ENCODE measurements at regions not wholly inside any gene's neighbourhood (a gene's known extent, or its start where the extent isn't known, plus 50 kb on each side); places are given as distances from the start of the nearest gene placed in this dataset.
"Not testable (repeated sequence)": the region's sequence is repeated elsewhere in the genome, so short reads cannot be mapped to it uniquely, and the experiment has no call there.

- ATAC-seq (ENCODE audit: insufficient read depth, low FRiP score) (no peak), DNase-seq (no peak)
- Histone ChIP-seq H3K4me1 (ENCODE audit: control insufficient read depth in 5 of 5, insufficient read depth in 5 of 5, low read length in 5 of 5) (no peaks in the 10 kb centered on the region), H3K27ac (ENCODE audit: low read depth in 1 of 2, low read length in 1 of 2) (no peak overlapping the region), H3K27me3 (ENCODE audit: control insufficient read depth in 3 of 3, insufficient read depth in 3 of 3, low read length in 2 of 3) (no peaks in the 10 kb centered on the region), H3K9me3 (ENCODE audit: control insufficient read depth in 4 of 4, insufficient read depth in 3 of 4, low read length in 3 of 4) (peaks cover 0 to 3% (median 0%) of the 10 kb centered on the region in 4 donors), H3K4me3 (no peak overlapping the region), H3K36me3 (ENCODE audit: control insufficient read depth in 4 of 4, insufficient read depth in 4 of 4, low read length in 4 of 4) (no peaks in the 10 kb centered on the region), H3K9ac (ENCODE audit: insufficient read depth in 1 of 2, low read length in 2 of 2) (no peak overlapping the region)
- TF ChIP-seq CTCF (IDR thresholded peaks at IDR 0.05; ENCODE audit: control extremely low read depth, extremely low read depth) = no peak
- WGBS, 2 donors = 85 to 89% methylated on average over 2 of the region's 2 CpGs
Observed at GRCh38 chr5:136816327-136816726, 451.0 kb upstream of the TRPC7 start.

GRCh38 chr5:136814619-136815378 is 449.5 kb upstream of the TRPC7 start:
- H3K36me3 ChIP-seq (ENCODE audit: control insufficient read depth in 4 of 4, insufficient read depth in 4 of 4, low read length in 4 of 4) = no peaks in the 10 kb centered on the region
- 76 to 84% methylated on average over 11 of the region's 11 CpGs for WGBS, 2 donors
- no peak for ATAC-seq (ENCODE audit: insufficient read depth, low FRiP score)

GRCh38 chr5:136812270-136812669 is 446.9 kb upstream of the TRPC7 start:
- 70 to 76% methylated on average over 2 of the region's 2 CpGs for WGBS, 2 donors
- H3K4me3 ChIP-seq = not testable (repeated sequence)

More at GRCh38 chr5:136814619-136815378, 449.5 kb upstream of the TRPC7 start:
- peak in 1 of 3 donors; percentile 13 for DNase-seq
- peaks cover 0 to 3% (median 0%) of the 10 kb centered on the region in 4 donors for H3K9me3 ChIP-seq (ENCODE audit: control insufficient read depth in 4 of 4, insufficient read depth in 3 of 4, low read length in 3 of 4)
- peaks cover 0 to 6% (median 0%) of the 10 kb centered on the region in 5 donors for H3K4me1 ChIP-seq (ENCODE audit: control insufficient read depth in 5 of 5, insufficient read depth in 5 of 5, low read length in 5 of 5)
- H3K9ac ChIP-seq (ENCODE audit: insufficient read depth in 1 of 2, low read length in 2 of 2) = no peak overlapping the region
- no peak overlapping the region for H3K4me3 ChIP-seq
- no peaks in the 10 kb centered on the region for H3K27me3 ChIP-seq (ENCODE audit: control insufficient read depth in 3 of 3, insufficient read depth in 3 of 3, low read length in 2 of 3)
- no peak for TF ChIP-seq CTCF (IDR thresholded peaks at IDR 0.05; ENCODE audit: control extremely low read depth, extremely low read depth)
- H3K27ac ChIP-seq (ENCODE audit: low read depth in 1 of 2, low read length in 1 of 2) = no peak overlapping the region

GRCh38 chr5:136811551-136811950 is 446.2 kb upstream of the TRPC7 start:
- no peak overlapping the region for H3K9ac ChIP-seq (ENCODE audit: insufficient read depth in 1 of 2, low read length in 2 of 2)
- WGBS, 2 donors = 77 to 90% methylated on average over 2 of the region's 2 CpGs
- peaks cover 0 to 6% (median 0%) of the 10 kb centered on the region in 5 donors for H3K4me1 ChIP-seq (ENCODE audit: control insufficient read depth in 5 of 5, insufficient read depth in 5 of 5, low read length in 5 of 5)
- no peak for DNase-seq
- TF ChIP-seq CTCF (IDR thresholded peaks at IDR 0.05; ENCODE audit: control extremely low read depth, extremely low read depth) = no peak
- no peaks in the 10 kb centered on the region for H3K36me3 ChIP-seq (ENCODE audit: control insufficient read depth in 4 of 4, insufficient read depth in 4 of 4, low read length in 4 of 4)
- H3K4me3 ChIP-seq = no peak overlapping the region
- H3K27ac ChIP-seq (ENCODE audit: low read depth in 1 of 2, low read length in 1 of 2) = no peak overlapping the region
- no peaks in the 10 kb centered on the region for H3K27me3 ChIP-seq (ENCODE audit: control insufficient read depth in 3 of 3, insufficient read depth in 3 of 3, low read length in 2 of 3)
- ATAC-seq (ENCODE audit: insufficient read depth, low FRiP score) = no peak
- peaks cover 0 to 3% (median 0%) of the 10 kb centered on the region in 4 donors for H3K9me3 ChIP-seq (ENCODE audit: control insufficient read depth in 4 of 4, insufficient read depth in 3 of 4, low read length in 3 of 4)

More at GRCh38 chr5:136812270-136812669, 446.9 kb upstream of the TRPC7 start:
- ATAC-seq (ENCODE audit: insufficient read depth, low FRiP score); H3K27ac ChIP-seq (ENCODE audit: low read depth in 1 of 2, low read length in 1 of 2); H3K4me1 ChIP-seq (ENCODE audit: control insufficient read depth in 5 of 5, insufficient read depth in 5 of 5, low read length in 5 of 5); H3K9me3 ChIP-seq (ENCODE audit: control insufficient read depth in 4 of 4, insufficient read depth in 3 of 4, low read length in 3 of 4); H3K9ac ChIP-seq (ENCODE audit: insufficient read depth in 1 of 2, low read length in 2 of 2); DNase-seq; H3K36me3 ChIP-seq (ENCODE audit: control insufficient read depth in 4 of 4, insufficient read depth in 4 of 4, low read length in 4 of 4); H3K27me3 ChIP-seq (ENCODE audit: control insufficient read depth in 3 of 3, insufficient read depth in 3 of 3, low read length in 2 of 3): not testable (repeated sequence)
